ENCODE measurements at regions not wholly inside any gene's neighbourhood (a gene's known extent, or its start where the extent isn't known, plus 50 kb on each side); places are given as distances from the start of the nearest gene placed in this dataset.

DNA sequence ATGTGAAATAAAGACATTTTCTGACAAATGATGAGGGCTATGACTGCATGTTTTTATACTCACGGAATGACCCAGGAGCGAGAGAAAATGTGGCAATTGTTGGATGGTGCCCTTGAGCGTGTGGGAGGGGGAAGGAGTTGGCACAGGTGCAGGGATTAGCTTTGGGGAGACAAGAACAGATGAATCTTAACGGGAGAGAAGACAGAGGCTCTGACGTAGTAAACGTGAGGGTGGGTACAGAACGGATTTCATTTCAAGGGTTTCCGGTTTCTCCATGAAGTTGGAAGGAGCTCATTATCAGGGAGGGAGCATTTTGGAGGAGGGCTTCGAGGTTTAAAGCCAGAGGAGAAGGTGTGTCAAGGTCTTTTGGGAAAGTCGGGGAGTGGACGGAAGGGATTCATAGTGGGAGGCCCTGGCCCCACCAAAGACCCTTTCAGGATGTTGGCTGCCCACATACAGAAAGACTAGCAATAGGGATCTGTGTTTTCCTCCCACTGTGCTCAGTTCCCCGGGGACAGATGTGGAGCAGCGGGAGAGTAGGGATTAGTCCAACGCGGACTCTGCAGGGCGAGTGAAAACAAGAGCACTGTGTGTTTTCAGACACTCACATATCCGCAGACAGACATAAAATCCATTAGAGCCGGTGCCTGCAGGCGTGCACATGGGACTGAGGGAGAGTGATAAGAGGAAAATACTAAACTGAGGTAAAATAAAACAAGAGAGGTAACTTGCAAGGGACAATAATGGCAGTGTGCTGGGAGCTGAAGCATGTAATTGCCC lies 584.1 kb downstream of the AJAP1 start:
- no peaks in the 10 kb centered on the region for H3K27me3 ChIP-seq (ENCODE audit: insufficient read depth)
- H3K9me3 Mint-ChIP-seq, result peaks cover 10% of the 10 kb centered on the region
- ATAC-seq, result no peak
- H3K79me2 ChIP-seq (replicated peaks; ENCODE audit: insufficient read depth), result no peaks in the 10 kb centered on the region
- no peak overlapping the region for H2AFZ ChIP-seq
- H3K4me3 ChIP-seq, result no peak overlapping the region
- H3K36me3 Mint-ChIP-seq (ENCODE audit: low read depth), result peaks cover 6% of the 10 kb centered on the region; the same call in 2 of the 3 replicates
- no peak overlapping the region for H3K27ac Mint-ChIP-seq
- no peak overlapping the region for H3K27ac ChIP-seq (ENCODE audit: low read depth)
- H3K9me2 ChIP-seq (ENCODE audit: insufficient read depth), result no peaks in the 10 kb centered on the region
- H3F3A ChIP-seq (replicated peaks; ENCODE audit: low read depth), result no peaks in the 10 kb centered on the region
- TF ChIP-seq, protein P1, sequence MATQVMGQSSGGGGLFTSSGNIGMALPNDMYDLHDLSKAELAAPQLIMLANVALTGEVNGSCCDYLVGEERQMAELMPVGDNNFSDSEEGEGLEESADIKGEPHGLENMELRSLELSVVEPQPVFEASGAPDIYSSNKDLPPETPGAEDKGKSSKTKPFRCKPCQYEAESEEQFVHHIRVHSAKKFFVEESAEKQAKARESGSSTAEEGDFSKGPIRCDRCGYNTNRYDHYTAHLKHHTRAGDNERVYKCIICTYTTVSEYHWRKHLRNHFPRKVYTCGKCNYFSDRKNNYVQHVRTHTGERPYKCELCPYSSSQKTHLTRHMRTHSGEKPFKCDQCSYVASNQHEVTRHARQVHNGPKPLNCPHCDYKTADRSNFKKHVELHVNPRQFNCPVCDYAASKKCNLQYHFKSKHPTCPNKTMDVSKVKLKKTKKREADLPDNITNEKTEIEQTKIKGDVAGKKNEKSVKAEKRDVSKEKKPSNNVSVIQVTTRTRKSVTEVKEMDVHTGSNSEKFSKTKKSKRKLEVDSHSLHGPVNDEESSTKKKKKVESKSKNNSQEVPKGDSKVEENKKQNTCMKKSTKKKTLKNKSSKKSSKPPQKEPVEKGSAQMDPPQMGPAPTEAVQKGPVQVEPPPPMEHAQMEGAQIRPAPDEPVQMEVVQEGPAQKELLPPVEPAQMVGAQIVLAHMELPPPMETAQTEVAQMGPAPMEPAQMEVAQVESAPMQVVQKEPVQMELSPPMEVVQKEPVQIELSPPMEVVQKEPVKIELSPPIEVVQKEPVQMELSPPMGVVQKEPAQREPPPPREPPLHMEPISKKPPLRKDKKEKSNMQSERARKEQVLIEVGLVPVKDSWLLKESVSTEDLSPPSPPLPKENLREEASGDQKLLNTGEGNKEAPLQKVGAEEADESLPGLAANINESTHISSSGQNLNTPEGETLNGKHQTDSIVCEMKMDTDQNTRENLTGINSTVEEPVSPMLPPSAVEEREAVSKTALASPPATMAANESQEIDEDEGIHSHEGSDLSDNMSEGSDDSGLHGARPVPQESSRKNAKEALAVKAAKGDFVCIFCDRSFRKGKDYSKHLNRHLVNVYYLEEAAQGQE (IDR thresholded peaks at IDR 0.05; ENCODE audit: unreplicated experiment), result no peak
- TF ChIP-seq STAT1 (IDR thresholded peaks at IDR 0.05; ENCODE audit: unreplicated experiment), result no peak
- TF ChIP-seq NANOG (IDR thresholded peaks at IDR 0.05; ENCODE audit: borderline replicate concordance), result no peak
- TF ChIP-seq EZH2 (IDR thresholded peaks at IDR 0.05; ENCODE audit: low read depth, unreplicated experiment), result no peak
- TF ChIP-seq CREB1 (CRISPR knock-in tag; IDR thresholded peaks at IDR 0.05; ENCODE audit: low read depth), result no peak
- TF ChIP-seq ZNF462 (CRISPR knock-in tag; IDR thresholded peaks at IDR 0.05), result no peak
- TF ChIP-seq, protein P2, sequence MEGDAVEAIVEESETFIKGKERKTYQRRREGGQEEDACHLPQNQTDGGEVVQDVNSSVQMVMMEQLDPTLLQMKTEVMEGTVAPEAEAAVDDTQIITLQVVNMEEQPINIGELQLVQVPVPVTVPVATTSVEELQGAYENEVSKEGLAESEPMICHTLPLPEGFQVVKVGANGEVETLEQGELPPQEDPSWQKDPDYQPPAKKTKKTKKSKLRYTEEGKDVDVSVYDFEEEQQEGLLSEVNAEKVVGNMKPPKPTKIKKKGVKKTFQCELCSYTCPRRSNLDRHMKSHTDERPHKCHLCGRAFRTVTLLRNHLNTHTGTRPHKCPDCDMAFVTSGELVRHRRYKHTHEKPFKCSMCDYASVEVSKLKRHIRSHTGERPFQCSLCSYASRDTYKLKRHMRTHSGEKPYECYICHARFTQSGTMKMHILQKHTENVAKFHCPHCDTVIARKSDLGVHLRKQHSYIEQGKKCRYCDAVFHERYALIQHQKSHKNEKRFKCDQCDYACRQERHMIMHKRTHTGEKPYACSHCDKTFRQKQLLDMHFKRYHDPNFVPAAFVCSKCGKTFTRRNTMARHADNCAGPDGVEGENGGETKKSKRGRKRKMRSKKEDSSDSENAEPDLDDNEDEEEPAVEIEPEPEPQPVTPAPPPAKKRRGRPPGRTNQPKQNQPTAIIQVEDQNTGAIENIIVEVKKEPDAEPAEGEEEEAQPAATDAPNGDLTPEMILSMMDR (conservative IDR thresholded peaks at IDR 0.05; ENCODE audit: low read depth in 2 of 2), result no peak
- TF ChIP-seq EZH2phosphoT487 (IDR thresholded peaks at IDR 0.05; ENCODE audit: unreplicated experiment), result no peak
- TF ChIP-seq, protein P3, sequence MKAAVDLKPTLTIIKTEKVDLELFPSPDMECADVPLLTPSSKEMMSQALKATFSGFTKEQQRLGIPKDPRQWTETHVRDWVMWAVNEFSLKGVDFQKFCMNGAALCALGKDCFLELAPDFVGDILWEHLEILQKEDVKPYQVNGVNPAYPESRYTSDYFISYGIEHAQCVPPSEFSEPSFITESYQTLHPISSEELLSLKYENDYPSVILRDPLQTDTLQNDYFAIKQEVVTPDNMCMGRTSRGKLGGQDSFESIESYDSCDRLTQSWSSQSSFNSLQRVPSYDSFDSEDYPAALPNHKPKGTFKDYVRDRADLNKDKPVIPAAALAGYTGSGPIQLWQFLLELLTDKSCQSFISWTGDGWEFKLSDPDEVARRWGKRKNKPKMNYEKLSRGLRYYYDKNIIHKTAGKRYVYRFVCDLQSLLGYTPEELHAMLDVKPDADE (IDR thresholded peaks at IDR 0.05), result no peak
- no peak for TF ChIP-seq ZNF114 (CRISPR knock-in tag; IDR thresholded peaks at IDR 0.05)
- TF ChIP-seq POLR2AphosphoS5 (IDR thresholded peaks at IDR 0.05; ENCODE audit: low read depth), result no peak
- no peak for TF ChIP-seq JUNB (IDR thresholded peaks at IDR 0.05; ENCODE audit: unreplicated experiment)
- no peak for TF ChIP-seq ZNF331 (CRISPR knock-in tag; IDR thresholded peaks at IDR 0.05; ENCODE audit: low read depth)
- H3K36me3 ChIP-seq (ENCODE audit: insufficient read depth), result no peaks in the 10 kb centered on the region; the same call in 1 of the 2 replicates
- no peaks in the 10 kb centered on the region for H4K20me1 ChIP-seq (replicated peaks; ENCODE audit: insufficient read depth)
- H3K4me2 ChIP-seq, result no peak overlapping the region
- no peak overlapping the region for H3K4me3 Mint-ChIP-seq
- H3K27me3 Mint-ChIP-seq (ENCODE audit: insufficient read depth, low read depth, poor library complexity), result peaks cover 2% of the 10 kb centered on the region
- H3K4me1 ChIP-seq (ENCODE audit: insufficient read depth), result no peaks in the 10 kb centered on the region
- peaks cover 10% of the 10 kb centered on the region for H3K4me1 Mint-ChIP-seq
- DNase-seq (ENCODE audit: low spot score), result no peak
